NCI-H2196 treated with DMSO at 0.1 percent for 48 hours (cell line): ENCODE measurements at regions not wholly inside any gene's neighbourhood (a gene's known extent, or its start where the extent isn't known, plus 50 kb on each side); places are given as distances from the start of the nearest gene placed in this dataset.

Source experiments
- DNase-seq: peaks from one replicate; lab custom pipeline; 2025; ENCODE audit not compliant: unreplicated experiment; lab: John Stamatoyannopoulos, UW

GRCh38 chr6:121499666-121500065 is 64.2 kb downstream of the GJA1 start:
- no peak for DNase-seq

GRCh38 chr6:121503589-121503991 is 68.1 kb downstream of the GJA1 start:
- DNase-seq: no peak

- DNase-seq: no peak
Measured at GRCh38 chr6:121504227-121504626, 68.8 kb downstream of the GJA1 start.

- DNase-seq: no peak
Measured at GRCh38 chr6:121505284-121505683, 69.8 kb downstream of the GJA1 start.

- no peak for DNase-seq
Measured at GRCh38 chr6:121506761-121507754, 71.6 kb downstream of the GJA1 start.

GRCh38 chr6:121510568-121511177 is 75.2 kb downstream of the GJA1 start:
- DNase-seq: no peak

- DNase-seq: no peak
Measured at GRCh38 chr6:121515630-121516265, 80.3 kb downstream of the GJA1 start.

GRCh38 chr6:121516331-121516730 is 80.9 kb downstream of the GJA1 start:
- no peak for DNase-seq

GRCh38 chr6:121520337-121521163 is 85.1 kb downstream of the GJA1 start:
- DNase-seq: no peak

- DNase-seq: no peak
Measured at GRCh38 chr6:121521164-121521555, 85.7 kb downstream of the GJA1 start.

GRCh38 chr6:121522265-121522664 is 86.8 kb downstream of the GJA1 start:
- DNase-seq: no peak

GRCh38 chr6:121522771-121523386 is 87.4 kb downstream of the GJA1 start:
- DNase-seq: no peak

GRCh38 chr6:121523628-121524027 is 88.2 kb downstream of the GJA1 start:
- no peak for DNase-seq

- DNase-seq: no peak
Measured at GRCh38 chr6:121526282-121526681, 90.8 kb downstream of the GJA1 start.

GRCh38 chr6:121531658-121532169 is 96.3 kb downstream of the GJA1 start:
- no peak for DNase-seq

- DNase-seq: no peak
Measured at GRCh38 chr6:121533321-121533841, 97.9 kb downstream of the GJA1 start.

GRCh38 chr6:121535777-121536176 is 100.3 kb downstream of the GJA1 start:
- no peak for DNase-seq

GRCh38 chr6:121536345-121536744 is 100.9 kb downstream of the GJA1 start:
- DNase-seq: no peak

- no peak for DNase-seq
Measured at GRCh38 chr6:121539439-121539838, 104.0 kb downstream of the GJA1 start.

- no peak for DNase-seq
Measured at GRCh38 chr6:121540210-121540609, 104.8 kb downstream of the GJA1 start.
